ENCODE measurements at regions not wholly inside any gene's neighbourhood (a gene's known extent, or its start where the extent isn't known, plus 50 kb on each side); places are given as distances from the start of the nearest gene placed in this dataset.

DNA sequence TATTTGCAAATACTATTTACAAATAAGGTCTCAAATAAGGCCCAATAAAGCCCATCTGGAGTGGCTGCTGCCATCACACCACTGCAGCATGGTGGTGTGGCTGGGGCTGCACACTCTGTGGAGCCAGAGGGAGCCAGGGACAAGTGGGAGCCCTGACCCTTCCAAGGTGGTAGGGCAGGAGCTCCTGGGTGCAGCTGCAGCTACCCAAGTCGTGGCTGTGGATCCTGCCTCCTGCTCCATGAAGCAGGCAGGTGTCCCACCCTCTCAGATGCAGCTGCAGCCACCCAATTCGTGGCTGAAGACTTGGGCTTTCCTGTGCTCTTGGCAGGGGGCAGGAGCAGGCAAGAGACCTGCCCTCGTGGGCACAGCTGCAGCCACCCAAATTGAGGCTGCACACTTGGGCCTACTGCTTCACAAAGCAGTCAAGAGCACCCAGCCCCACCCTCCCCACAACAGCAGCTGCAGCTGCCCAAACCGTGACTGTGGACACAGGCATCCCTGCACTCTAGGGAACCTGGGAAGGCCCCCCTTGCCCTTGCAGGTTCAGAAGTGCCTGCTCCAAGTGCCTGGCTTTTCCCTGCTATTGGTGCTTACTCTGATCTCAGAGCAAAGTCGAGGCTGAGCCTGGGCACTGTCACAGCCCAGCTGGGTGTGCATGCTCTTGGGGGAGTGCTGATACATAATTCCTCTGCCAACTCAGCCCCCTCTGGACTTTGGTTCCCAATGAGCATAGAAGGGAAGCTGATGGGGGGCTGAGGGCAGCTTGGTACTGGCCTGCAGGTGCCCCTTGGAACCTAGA, 614.8 kb downstream of the PCDH18 start:
- TF ChIP-seq CTCF (IDR thresholded peaks at IDR 0.05) = no peak
- TF ChIP-seq POLR2A (IDR thresholded peaks at IDR 0.05) = no peak
- no peak for TF ChIP-seq POLR2AphosphoS5 (IDR thresholded peaks at IDR 0.05)

Measured in stomach (tissue), 4 donors.